ENCODE measurements at regions not wholly inside any gene's neighbourhood (a gene's known extent, or its start where the extent isn't known, plus 50 kb on each side); places are given as distances from the start of the nearest gene placed in this dataset.

DNA sequence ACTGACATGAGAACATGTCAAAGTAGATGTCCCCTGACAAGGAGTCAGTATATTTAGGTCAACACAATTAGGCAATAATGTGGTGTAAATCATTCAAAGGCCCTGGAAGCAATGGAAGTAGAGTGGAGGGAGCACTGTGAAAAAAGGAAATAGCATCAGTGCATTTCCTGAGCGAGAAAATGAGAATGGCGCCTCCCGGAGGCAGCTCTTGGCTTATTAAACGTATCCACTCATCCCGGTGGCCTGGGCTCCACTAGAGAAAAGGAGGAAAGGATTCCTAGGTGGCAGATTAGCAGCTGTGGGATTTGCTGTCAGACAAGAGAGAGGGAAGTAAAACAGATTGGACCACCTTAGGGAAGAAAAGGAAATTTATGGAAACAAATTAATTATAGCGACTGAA, 173.7 kb upstream of the TMTC4 start:
- no peaks in the 10 kb centered on the region for H3K27me3 ChIP-seq (ENCODE audit: insufficient read depth)
- Mint-ChIP-seq H3K9me3 (no peaks in the 10 kb centered on the region; the same call in none of the 3 replicates), H3K4me1 (peaks cover 1% of the 10 kb centered on the region; the same call in 2 of the 3 replicates), H3K27ac (no peak overlapping the region), H3K4me3 (no peak overlapping the region), H3K36me3 (ENCODE audit: low read depth) (no peaks in the 10 kb centered on the region), H3K27me3 (ENCODE audit: insufficient read depth, low read depth, poor library complexity) (no peaks in the 10 kb centered on the region)
- no peaks in the 10 kb centered on the region for H3K79me2 ChIP-seq (replicated peaks; ENCODE audit: insufficient read depth)
- H3K4me1 ChIP-seq (ENCODE audit: insufficient read depth) = no peaks in the 10 kb centered on the region
- no peaks in the 10 kb centered on the region for H3K36me3 ChIP-seq (ENCODE audit: insufficient read depth)
- no peak; the same call in 2 of the 3 replicates for ATAC-seq
- H3K4me3 ChIP-seq = no peak overlapping the region
- H3K27ac ChIP-seq (ENCODE audit: low read depth) = no peak overlapping the region
- DNase-seq (ENCODE audit: low spot score) = peak; percentile 60
- no peak overlapping the region for H3K4me2 ChIP-seq
- no peaks in the 10 kb centered on the region for H3F3A ChIP-seq (replicated peaks; ENCODE audit: low read depth)
- no peak overlapping the region for H2AFZ ChIP-seq
- no peaks in the 10 kb centered on the region for H4K20me1 ChIP-seq (replicated peaks; ENCODE audit: insufficient read depth)
- peaks cover 15% of the 10 kb centered on the region for H3K9me2 ChIP-seq (ENCODE audit: insufficient read depth)
- TF ChIP-seq, protein P1, sequence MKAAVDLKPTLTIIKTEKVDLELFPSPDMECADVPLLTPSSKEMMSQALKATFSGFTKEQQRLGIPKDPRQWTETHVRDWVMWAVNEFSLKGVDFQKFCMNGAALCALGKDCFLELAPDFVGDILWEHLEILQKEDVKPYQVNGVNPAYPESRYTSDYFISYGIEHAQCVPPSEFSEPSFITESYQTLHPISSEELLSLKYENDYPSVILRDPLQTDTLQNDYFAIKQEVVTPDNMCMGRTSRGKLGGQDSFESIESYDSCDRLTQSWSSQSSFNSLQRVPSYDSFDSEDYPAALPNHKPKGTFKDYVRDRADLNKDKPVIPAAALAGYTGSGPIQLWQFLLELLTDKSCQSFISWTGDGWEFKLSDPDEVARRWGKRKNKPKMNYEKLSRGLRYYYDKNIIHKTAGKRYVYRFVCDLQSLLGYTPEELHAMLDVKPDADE (IDR thresholded peaks at IDR 0.05) = no peak
- TF ChIP-seq ZNF114 (CRISPR knock-in tag; IDR thresholded peaks at IDR 0.05) (no peak), EZH2phosphoT487 (IDR thresholded peaks at IDR 0.05; ENCODE audit: unreplicated experiment) (no peak)
- TF ChIP-seq, protein P2, sequence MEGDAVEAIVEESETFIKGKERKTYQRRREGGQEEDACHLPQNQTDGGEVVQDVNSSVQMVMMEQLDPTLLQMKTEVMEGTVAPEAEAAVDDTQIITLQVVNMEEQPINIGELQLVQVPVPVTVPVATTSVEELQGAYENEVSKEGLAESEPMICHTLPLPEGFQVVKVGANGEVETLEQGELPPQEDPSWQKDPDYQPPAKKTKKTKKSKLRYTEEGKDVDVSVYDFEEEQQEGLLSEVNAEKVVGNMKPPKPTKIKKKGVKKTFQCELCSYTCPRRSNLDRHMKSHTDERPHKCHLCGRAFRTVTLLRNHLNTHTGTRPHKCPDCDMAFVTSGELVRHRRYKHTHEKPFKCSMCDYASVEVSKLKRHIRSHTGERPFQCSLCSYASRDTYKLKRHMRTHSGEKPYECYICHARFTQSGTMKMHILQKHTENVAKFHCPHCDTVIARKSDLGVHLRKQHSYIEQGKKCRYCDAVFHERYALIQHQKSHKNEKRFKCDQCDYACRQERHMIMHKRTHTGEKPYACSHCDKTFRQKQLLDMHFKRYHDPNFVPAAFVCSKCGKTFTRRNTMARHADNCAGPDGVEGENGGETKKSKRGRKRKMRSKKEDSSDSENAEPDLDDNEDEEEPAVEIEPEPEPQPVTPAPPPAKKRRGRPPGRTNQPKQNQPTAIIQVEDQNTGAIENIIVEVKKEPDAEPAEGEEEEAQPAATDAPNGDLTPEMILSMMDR (conservative IDR thresholded peaks at IDR 0.05; ENCODE audit: low read depth in 2 of 2) = peak; percentile 64 to 79

DNA sequence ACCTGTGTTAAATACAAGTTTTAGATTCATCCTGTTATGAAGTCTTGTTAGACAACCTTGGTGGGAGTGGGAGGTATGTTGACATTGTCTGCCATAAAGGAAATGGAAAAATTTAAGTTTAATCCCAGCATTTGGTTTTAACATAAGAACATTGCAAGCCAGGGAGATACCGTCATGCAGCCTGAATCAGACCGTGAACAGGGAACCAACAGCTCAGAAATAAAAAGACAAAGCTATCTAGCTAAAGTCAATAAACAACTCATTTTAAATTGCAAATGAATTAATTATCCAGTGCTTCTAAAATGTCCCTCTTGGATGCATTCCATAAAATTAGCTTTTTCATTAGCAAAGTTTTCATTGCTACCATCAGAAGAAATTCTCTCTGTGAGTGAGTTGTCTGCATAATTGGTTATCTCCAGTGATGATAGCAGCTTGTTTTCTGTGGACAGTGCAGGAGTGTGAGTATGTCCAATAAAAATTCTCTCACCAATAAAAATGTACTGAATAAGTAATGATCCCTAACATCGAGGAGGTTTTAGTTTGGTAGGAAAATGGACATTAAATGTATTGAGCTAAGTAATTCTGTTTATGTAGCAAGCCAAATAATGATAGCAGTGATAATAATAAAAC, 170.6 kb upstream of the TMTC4 start:
- TF ChIP-seq NANOG (IDR thresholded peaks at IDR 0.05; ENCODE audit: borderline replicate concordance) (no peak), ZNF331 (CRISPR knock-in tag; IDR thresholded peaks at IDR 0.05; ENCODE audit: low read depth) (no peak)
- H3K4me2 ChIP-seq = no peak overlapping the region
- H3K27me3 Mint-ChIP-seq (ENCODE audit: insufficient read depth, low read depth, poor library complexity) = peaks cover 3% of the 10 kb centered on the region
- no peak overlapping the region for H3K4me3 Mint-ChIP-seq
- no peak overlapping the region for H3K27ac Mint-ChIP-seq
- H3K27me3 ChIP-seq (ENCODE audit: insufficient read depth) = no peaks in the 10 kb centered on the region
- ATAC-seq (no peak), DNase-seq (ENCODE audit: low spot score) (no peak)
- no peaks in the 10 kb centered on the region; the same call in 2 of the 3 replicates for H3K4me1 Mint-ChIP-seq
- no peaks in the 10 kb centered on the region; the same call in none of the 3 replicates for H3K9me3 Mint-ChIP-seq
- H3K9me2 ChIP-seq (ENCODE audit: insufficient read depth) = peaks cover 15% of the 10 kb centered on the region
- no peaks in the 10 kb centered on the region for H3K79me2 ChIP-seq (replicated peaks; ENCODE audit: insufficient read depth)
- H3F3A ChIP-seq (replicated peaks; ENCODE audit: low read depth) = no peaks in the 10 kb centered on the region
- H3K36me3 ChIP-seq (ENCODE audit: insufficient read depth) = no peaks in the 10 kb centered on the region
- no peak overlapping the region for H3K27ac ChIP-seq (ENCODE audit: low read depth)
- H3K4me1 ChIP-seq (ENCODE audit: insufficient read depth) = no peaks in the 10 kb centered on the region
- no peak overlapping the region for H2AFZ ChIP-seq
- no peak overlapping the region for H3K4me3 ChIP-seq
- H3K36me3 Mint-ChIP-seq (ENCODE audit: low read depth) = no peaks in the 10 kb centered on the region
- no peaks in the 10 kb centered on the region for H4K20me1 ChIP-seq (replicated peaks; ENCODE audit: insufficient read depth)

DNA sequence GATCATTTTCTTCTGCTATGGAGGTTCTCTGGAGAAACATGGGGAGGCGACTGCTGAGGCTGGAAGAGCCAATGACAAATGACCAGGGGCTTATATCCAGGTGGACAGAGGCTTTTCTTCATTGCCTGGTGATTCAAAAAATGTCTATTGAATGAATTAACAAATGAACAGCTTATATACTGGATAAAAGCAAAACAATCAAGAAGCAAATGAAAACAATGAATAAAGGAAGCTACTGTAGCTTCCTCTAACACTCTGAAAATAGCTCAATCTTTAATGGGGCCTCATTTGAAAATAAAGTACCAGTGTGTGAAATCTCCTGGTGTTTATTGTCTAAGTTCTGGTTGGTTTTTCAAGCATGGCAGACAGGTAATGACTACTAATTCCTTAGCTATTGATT, 167.5 kb upstream of the TMTC4 start:
- Histone ChIP-seq H4K20me1 (replicated peaks; ENCODE audit: insufficient read depth) (no peaks in the 10 kb centered on the region), H3K36me3 (ENCODE audit: insufficient read depth) (no peaks in the 10 kb centered on the region), H2AFZ (no peak overlapping the region), H3K9me2 (ENCODE audit: insufficient read depth) (peaks cover 5% of the 10 kb centered on the region; the same call in 1 of the 2 replicates), H3K4me3 (no peak overlapping the region), H3K27ac (ENCODE audit: low read depth) (no peak overlapping the region), H3K4me1 (ENCODE audit: insufficient read depth) (no peaks in the 10 kb centered on the region), H3K4me2 (no peak overlapping the region), H3K27me3 (ENCODE audit: insufficient read depth) (no peaks in the 10 kb centered on the region), H3F3A (replicated peaks; ENCODE audit: low read depth) (no peaks in the 10 kb centered on the region), H3K79me2 (replicated peaks; ENCODE audit: insufficient read depth) (no peaks in the 10 kb centered on the region)
- DNase-seq (ENCODE audit: low spot score) = no peak
- TF ChIP-seq, protein P2 (conservative IDR thresholded peaks at IDR 0.05; ENCODE audit: low read depth in 2 of 2) = no peak
- TF ChIP-seq EZH2 (IDR thresholded peaks at IDR 0.05; ENCODE audit: low read depth, unreplicated experiment) = no peak
- TF ChIP-seq EZH2phosphoT487 (IDR thresholded peaks at IDR 0.05; ENCODE audit: unreplicated experiment) = no peak
- no peak for TF ChIP-seq CREB1 (CRISPR knock-in tag; IDR thresholded peaks at IDR 0.05; ENCODE audit: low read depth)
- TF ChIP-seq STAT1 (IDR thresholded peaks at IDR 0.05; ENCODE audit: unreplicated experiment) = no peak
- TF ChIP-seq, protein P1 (IDR thresholded peaks at IDR 0.05) = no peak
- H3K4me3 Mint-ChIP-seq = no peak overlapping the region
- no peak overlapping the region for H3K27ac Mint-ChIP-seq
- no peaks in the 10 kb centered on the region for H3K36me3 Mint-ChIP-seq (ENCODE audit: low read depth)
- peaks cover 10% of the 10 kb centered on the region; the same call in 2 of the 3 replicates for H3K4me1 Mint-ChIP-seq
- H3K9me3 Mint-ChIP-seq = no peaks in the 10 kb centered on the region
- H3K27me3 Mint-ChIP-seq (ENCODE audit: insufficient read depth, low read depth, poor library complexity) = peaks cover 3% of the 10 kb centered on the region
- ATAC-seq = no peak

Measured in GM23338 (cell line).